ENCODE measurements at regions not wholly inside any gene's neighbourhood (a gene's known extent, or its start where the extent isn't known, plus 50 kb on each side); places are given as distances from the start of the nearest gene placed in this dataset.

DNA sequence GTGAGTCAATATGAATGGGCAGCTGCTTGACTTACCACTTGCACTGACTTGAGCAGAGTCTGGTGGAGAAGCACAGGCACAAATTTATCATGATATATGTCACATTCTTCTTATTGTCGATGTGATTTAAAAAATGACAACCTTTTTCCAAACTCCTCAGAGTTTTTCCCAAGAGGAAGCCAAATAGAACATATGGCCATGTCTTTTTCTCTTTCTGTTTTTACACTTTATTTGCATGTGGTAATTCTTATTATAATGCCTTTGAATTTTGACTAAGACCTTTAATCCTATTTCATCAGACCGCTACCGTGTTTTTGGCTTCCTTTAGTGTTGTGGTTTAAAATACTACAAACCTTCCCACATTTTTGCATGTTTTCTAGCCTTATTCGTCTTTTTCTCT is 666.2 kb downstream of the PDCD6IP start:
- peaks cover 9% of the 10 kb centered on the region for H3K9me3 Mint-ChIP-seq (ENCODE audit: unreplicated experiment)
- ChIA-PET CTCF (no interaction called here), POLR2A (no interaction called here)
- no peaks in the 10 kb centered on the region for H3K9me3 ChIP-seq
- BruUV-seq (replicated peaks) = no TSS peak
- DNase-seq = no peak
- no peak overlapping the region for H3K4me3 Mint-ChIP-seq (ENCODE audit: unreplicated experiment)
- no peaks in the 10 kb centered on the region for H3K36me3 Mint-ChIP-seq (ENCODE audit: insufficient read depth, unreplicated experiment)
- no peaks in the 10 kb centered on the region for H3K4me1 Mint-ChIP-seq (ENCODE audit: low read depth, unreplicated experiment)
- H3K27me3 Mint-ChIP-seq (ENCODE audit: insufficient read depth, unreplicated experiment) = no peaks in the 10 kb centered on the region
- no peak overlapping the region for H3K27ac Mint-ChIP-seq (ENCODE audit: unreplicated experiment)
- TF ChIP-seq, protein P1, sequence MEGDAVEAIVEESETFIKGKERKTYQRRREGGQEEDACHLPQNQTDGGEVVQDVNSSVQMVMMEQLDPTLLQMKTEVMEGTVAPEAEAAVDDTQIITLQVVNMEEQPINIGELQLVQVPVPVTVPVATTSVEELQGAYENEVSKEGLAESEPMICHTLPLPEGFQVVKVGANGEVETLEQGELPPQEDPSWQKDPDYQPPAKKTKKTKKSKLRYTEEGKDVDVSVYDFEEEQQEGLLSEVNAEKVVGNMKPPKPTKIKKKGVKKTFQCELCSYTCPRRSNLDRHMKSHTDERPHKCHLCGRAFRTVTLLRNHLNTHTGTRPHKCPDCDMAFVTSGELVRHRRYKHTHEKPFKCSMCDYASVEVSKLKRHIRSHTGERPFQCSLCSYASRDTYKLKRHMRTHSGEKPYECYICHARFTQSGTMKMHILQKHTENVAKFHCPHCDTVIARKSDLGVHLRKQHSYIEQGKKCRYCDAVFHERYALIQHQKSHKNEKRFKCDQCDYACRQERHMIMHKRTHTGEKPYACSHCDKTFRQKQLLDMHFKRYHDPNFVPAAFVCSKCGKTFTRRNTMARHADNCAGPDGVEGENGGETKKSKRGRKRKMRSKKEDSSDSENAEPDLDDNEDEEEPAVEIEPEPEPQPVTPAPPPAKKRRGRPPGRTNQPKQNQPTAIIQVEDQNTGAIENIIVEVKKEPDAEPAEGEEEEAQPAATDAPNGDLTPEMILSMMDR (IDR thresholded peaks at IDR 0.05; ENCODE audit: insufficient read depth in 1 of 2, low read depth in 1 of 2, low read length in 1 of 2, severe bottlenecking in 1 of 2, unreplicated experiment in 1 of 2) = no peak
- intact Hi-C loops (cut with micrococcal nuclease; ENCODE audit: unreplicated experiment) = no loop called here
- no peak overlapping the region for H3K4me3 ChIP-seq (ENCODE audit: low read depth, low read length)
- no peaks in the 10 kb centered on the region for H3K4me1 ChIP-seq
- H3K36me3 ChIP-seq (ENCODE audit: control insufficient read depth, insufficient read depth, low read length) = no peaks in the 10 kb centered on the region
- H3K27me3 ChIP-seq (replicated peaks; ENCODE audit: control insufficient read depth, insufficient read depth, low read length) = no peaks in the 10 kb centered on the region

DNA sequence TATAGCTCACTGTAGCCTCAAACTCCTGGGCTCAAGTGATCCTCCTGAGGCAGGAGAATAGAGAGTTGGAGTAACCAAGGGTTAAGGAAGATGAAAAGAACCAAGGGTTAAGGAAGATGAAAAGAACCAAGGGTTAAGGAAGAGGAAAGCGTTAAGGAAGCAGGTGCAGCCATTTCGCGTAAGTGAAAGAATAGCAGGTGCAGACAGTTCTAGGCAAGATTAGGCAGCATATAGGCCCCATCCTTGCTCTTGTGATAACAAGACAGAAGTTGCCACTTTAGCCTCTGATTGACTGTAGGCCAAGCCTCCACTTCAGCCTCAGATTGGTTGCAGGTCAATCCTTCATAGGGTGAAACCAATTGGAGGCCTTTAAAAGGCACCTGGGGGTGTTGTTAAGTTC is 677.4 kb downstream of the PDCD6IP start:
- Histone ChIP-seq H3K27me3 (replicated peaks; ENCODE audit: control insufficient read depth, insufficient read depth, low read length) (no peaks in the 10 kb centered on the region), H3K36me3 (ENCODE audit: control insufficient read depth, insufficient read depth, low read length) (no peaks in the 10 kb centered on the region), H3K4me3 (ENCODE audit: low read depth, low read length) (no peak overlapping the region), H3K9me3 (no peaks in the 10 kb centered on the region), H3K4me1 (no peaks in the 10 kb centered on the region)
- Mint-ChIP-seq H3K27ac (ENCODE audit: unreplicated experiment) (no peak overlapping the region), H3K4me3 (ENCODE audit: unreplicated experiment) (no peak overlapping the region), H3K4me1 (ENCODE audit: low read depth, unreplicated experiment) (no peaks in the 10 kb centered on the region), H3K36me3 (ENCODE audit: insufficient read depth, unreplicated experiment) (no peaks in the 10 kb centered on the region), H3K27me3 (ENCODE audit: insufficient read depth, unreplicated experiment) (no peaks in the 10 kb centered on the region), H3K9me3 (ENCODE audit: unreplicated experiment) (peaks cover 20% of the 10 kb centered on the region)
- POLR2A ChIA-PET = no interaction called here
- no peak for DNase-seq
- intact Hi-C loops (cut with micrococcal nuclease; ENCODE audit: unreplicated experiment) = no loop called here
- CTCF ChIA-PET = no interaction called here
- TF ChIP-seq, protein P1 (IDR thresholded peaks at IDR 0.05; ENCODE audit: insufficient read depth in 1 of 2, low read depth in 1 of 2, low read length in 1 of 2, severe bottlenecking in 1 of 2, unreplicated experiment in 1 of 2) = no peak
- no TSS peak for BruUV-seq (replicated peaks)

DNA sequence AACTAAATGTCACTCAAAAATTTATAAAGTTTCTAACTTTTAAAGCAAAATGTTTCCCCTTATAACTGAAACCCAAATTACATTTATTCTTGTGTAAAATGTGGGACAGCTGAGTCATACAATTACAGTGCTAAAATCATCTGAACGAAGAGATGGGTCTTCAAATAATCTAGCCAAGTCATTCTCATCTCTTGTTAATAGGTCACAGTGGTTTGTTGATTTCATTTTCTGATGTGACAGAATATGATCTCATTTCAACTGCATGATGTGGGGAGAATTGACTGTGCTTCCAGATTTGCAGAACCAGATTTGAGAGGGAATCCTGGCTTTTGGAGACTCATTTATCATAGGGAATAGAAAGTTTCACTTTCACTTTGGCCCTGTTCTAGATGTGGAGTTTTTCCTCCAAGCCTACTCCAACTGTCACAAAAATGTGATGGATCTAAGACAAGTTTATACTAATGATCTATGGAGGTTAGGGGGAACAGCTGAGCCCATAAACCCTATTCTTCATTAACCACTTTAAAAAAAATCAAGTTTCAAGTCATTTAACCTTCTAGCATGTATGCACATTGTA is 685.0 kb downstream of the PDCD6IP start:
- Mint-ChIP-seq H3K27me3 (ENCODE audit: insufficient read depth, unreplicated experiment) (no peaks in the 10 kb centered on the region), H3K36me3 (ENCODE audit: insufficient read depth, unreplicated experiment) (no peaks in the 10 kb centered on the region), H3K4me1 (ENCODE audit: low read depth, unreplicated experiment) (no peaks in the 10 kb centered on the region), H3K27ac (ENCODE audit: unreplicated experiment) (no peak overlapping the region), H3K9me3 (ENCODE audit: unreplicated experiment) (no peaks in the 10 kb centered on the region), H3K4me3 (ENCODE audit: unreplicated experiment) (no peak overlapping the region)
- TF ChIP-seq, protein P1 (IDR thresholded peaks at IDR 0.05; ENCODE audit: insufficient read depth in 1 of 2, low read depth in 1 of 2, low read length in 1 of 2, severe bottlenecking in 1 of 2, unreplicated experiment in 1 of 2) = no peak
- BruUV-seq (replicated peaks) = no TSS peak
- intact Hi-C loops (cut with micrococcal nuclease; ENCODE audit: unreplicated experiment) = no loop called here
- no peaks in the 10 kb centered on the region for H3K36me3 ChIP-seq (ENCODE audit: control insufficient read depth, insufficient read depth, low read length)
- ChIA-PET CTCF (no interaction called here), POLR2A (no interaction called here)
- H3K4me3 ChIP-seq (ENCODE audit: low read depth, low read length) = no peak overlapping the region
- no peaks in the 10 kb centered on the region for H3K9me3 ChIP-seq
- no peaks in the 10 kb centered on the region for H3K27me3 ChIP-seq (replicated peaks; ENCODE audit: control insufficient read depth, insufficient read depth, low read length)
- peaks cover 15% of the 10 kb centered on the region for H3K4me1 ChIP-seq
- DNase-seq = no peak

All from Caco-2 (cell line).